ENCODE measurements at regions not wholly inside any gene's neighbourhood (a gene's known extent, or its start where the extent isn't known, plus 50 kb on each side); places are given as distances from the start of the nearest gene placed in this dataset.

- H3K4me1 Mint-ChIP-seq (ENCODE audit: low read depth): peaks cover 27% of the 10 kb centered on the region
- DNase-seq (ENCODE audit: low spot score): no peak
- H3K36me3 Mint-ChIP-seq (ENCODE audit: low read depth): peaks cover 7% of the 10 kb centered on the region
- H3K27me3 Mint-ChIP-seq (ENCODE audit: low read depth): no peaks in the 10 kb centered on the region
- H3K9me3 Mint-ChIP-seq (ENCODE audit: low read depth): peaks cover 8% of the 10 kb centered on the region
- H3K4me3 Mint-ChIP-seq (ENCODE audit: unreplicated experiment): no peak overlapping the region
- TF ChIP-seq, protein P1, sequence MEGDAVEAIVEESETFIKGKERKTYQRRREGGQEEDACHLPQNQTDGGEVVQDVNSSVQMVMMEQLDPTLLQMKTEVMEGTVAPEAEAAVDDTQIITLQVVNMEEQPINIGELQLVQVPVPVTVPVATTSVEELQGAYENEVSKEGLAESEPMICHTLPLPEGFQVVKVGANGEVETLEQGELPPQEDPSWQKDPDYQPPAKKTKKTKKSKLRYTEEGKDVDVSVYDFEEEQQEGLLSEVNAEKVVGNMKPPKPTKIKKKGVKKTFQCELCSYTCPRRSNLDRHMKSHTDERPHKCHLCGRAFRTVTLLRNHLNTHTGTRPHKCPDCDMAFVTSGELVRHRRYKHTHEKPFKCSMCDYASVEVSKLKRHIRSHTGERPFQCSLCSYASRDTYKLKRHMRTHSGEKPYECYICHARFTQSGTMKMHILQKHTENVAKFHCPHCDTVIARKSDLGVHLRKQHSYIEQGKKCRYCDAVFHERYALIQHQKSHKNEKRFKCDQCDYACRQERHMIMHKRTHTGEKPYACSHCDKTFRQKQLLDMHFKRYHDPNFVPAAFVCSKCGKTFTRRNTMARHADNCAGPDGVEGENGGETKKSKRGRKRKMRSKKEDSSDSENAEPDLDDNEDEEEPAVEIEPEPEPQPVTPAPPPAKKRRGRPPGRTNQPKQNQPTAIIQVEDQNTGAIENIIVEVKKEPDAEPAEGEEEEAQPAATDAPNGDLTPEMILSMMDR (IDR thresholded peaks at IDR 0.05): no peak
- no peak overlapping the region for H3K27ac Mint-ChIP-seq (ENCODE audit: unreplicated experiment)
Observed at GRCh38 chr6:5938934-5939333, 67.8 kb downstream of the NRN1 start.

DNA sequence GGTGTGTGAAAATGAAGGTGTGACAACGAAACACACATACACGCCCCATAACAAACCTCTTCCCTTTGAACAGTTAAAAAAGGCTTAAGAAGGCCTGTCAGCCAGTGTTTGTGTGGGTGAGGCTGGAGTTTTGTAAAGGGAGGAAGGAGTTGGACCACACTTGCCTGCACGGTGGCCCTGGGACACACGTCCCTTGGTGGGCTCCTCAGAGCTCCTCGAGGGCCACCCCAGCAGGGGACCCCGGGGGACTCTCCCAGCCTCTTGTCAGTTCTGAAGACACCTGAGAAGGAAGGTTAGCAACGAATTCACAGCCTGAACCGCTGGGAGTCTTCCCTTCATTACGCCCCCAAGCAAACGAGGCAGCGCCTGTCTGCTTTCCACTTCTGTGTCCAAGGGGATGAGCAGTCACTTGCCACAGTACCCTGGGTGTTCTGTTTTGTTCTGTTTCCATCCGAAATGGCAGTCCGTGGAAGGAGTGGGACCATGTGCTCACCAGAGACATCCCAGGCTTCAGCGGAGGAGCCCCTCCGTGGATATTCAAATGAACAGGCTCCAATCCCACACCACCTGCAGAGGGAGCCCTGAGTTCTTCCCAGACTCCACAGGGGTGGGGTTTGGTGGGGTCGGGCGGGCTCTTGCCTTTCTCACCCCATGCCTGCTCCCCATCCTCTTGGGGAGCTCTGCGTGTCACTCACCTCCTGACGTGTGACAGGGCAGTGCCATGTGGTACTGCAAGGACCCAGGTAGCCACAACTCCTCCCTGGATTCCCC is 68.6 kb downstream of the NRN1 start:
- Mint-ChIP-seq H3K4me3 (ENCODE audit: unreplicated experiment) (no peak overlapping the region), H3K36me3 (ENCODE audit: low read depth) (peaks cover under 1% of the 10 kb centered on the region), H3K4me1 (ENCODE audit: low read depth) (peaks cover 27% of the 10 kb centered on the region), H3K27me3 (ENCODE audit: low read depth) (no peaks in the 10 kb centered on the region), H3K27ac (ENCODE audit: unreplicated experiment) (no peak overlapping the region), H3K9me3 (ENCODE audit: low read depth) (peaks cover under 1% of the 10 kb centered on the region)
- TF ChIP-seq, protein P1 (IDR thresholded peaks at IDR 0.05): no peak
- DNase-seq (ENCODE audit: low spot score): no peak

DNA sequence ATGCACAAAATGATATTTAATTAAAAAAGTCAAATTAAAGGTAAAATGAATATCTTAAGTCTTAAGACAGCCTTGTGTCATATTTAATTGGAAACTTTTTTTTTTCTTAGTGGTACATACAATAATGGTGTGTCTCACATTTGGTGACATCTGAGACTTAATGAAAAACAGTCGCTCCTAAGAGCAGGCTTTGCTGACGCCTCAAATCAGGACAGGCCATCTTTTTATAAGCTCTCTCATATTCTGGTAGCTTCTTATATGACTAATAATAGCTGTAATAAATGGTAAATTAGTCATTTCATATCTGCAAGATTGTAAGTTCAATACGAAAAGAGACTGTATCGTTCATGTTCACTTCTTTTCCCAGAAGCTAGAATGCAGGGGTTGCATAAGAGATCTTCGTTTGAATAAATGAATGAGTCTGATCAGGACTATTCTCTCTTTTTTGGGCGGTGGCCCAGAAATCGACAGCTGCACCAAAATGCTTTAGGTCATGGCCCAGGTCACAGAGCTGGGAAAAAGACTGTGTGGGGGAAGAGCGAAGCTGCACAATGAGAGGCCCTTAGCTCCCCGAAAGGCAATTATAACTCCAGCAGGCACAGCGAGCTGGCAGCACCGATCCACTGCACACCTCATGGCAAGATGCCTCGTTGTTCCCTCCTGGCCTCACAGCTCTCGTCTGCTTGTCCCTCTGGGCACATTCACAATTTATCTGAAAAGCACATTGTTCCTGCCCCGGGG is 69.4 kb downstream of the NRN1 start:
- Mint-ChIP-seq H3K36me3 (ENCODE audit: low read depth) (no peaks in the 10 kb centered on the region), H3K9me3 (ENCODE audit: low read depth) (peaks cover 5% of the 10 kb centered on the region), H3K4me3 (ENCODE audit: unreplicated experiment) (no peak overlapping the region), H3K27me3 (ENCODE audit: low read depth) (no peaks in the 10 kb centered on the region), H3K27ac (ENCODE audit: unreplicated experiment) (no peak overlapping the region), H3K4me1 (ENCODE audit: low read depth) (peaks cover 27% of the 10 kb centered on the region)
- DNase-seq (ENCODE audit: low spot score): no peak
- TF ChIP-seq, protein P1 (IDR thresholded peaks at IDR 0.05): no peak

DNA sequence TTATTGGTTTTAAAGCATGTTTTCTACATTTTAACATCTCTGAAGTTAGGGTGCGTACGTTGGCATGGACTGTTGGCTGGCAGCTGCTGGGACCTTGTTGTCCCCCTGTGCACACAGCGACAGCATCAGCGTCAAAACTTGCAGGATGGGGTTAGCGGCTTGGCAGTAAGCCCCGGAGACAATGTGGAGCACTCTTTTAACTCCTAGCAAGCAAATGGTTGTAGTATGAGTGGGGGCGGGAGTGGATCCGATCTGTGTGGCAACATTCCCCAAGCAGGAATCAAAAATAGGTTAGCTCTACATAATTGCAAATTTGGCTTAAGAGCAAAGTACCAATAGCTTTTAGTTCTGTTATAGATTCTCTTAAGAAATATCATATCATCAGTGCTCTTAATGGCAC is 70.1 kb downstream of the NRN1 start:
- TF ChIP-seq, protein P1 (IDR thresholded peaks at IDR 0.05): no peak
- DNase-seq (ENCODE audit: low spot score): no peak
- H3K27ac Mint-ChIP-seq (ENCODE audit: unreplicated experiment): no peak overlapping the region
- H3K36me3 Mint-ChIP-seq (ENCODE audit: low read depth): peaks cover 2% of the 10 kb centered on the region
- H3K27me3 Mint-ChIP-seq (ENCODE audit: low read depth): no peaks in the 10 kb centered on the region
- no peak overlapping the region for H3K4me3 Mint-ChIP-seq (ENCODE audit: unreplicated experiment)
- H3K4me1 Mint-ChIP-seq (ENCODE audit: low read depth): peaks cover 22% of the 10 kb centered on the region
- H3K9me3 Mint-ChIP-seq (ENCODE audit: low read depth): peaks cover 10% of the 10 kb centered on the region

GRCh38 chr6:5936140-5936539 is 70.6 kb downstream of the NRN1 start:
- Mint-ChIP-seq H3K27ac (ENCODE audit: unreplicated experiment) (no peak overlapping the region), H3K4me1 (ENCODE audit: low read depth) (peaks cover 17% of the 10 kb centered on the region), H3K4me3 (ENCODE audit: unreplicated experiment) (no peak overlapping the region), H3K9me3 (ENCODE audit: low read depth) (peaks cover 10% of the 10 kb centered on the region), H3K36me3 (ENCODE audit: low read depth) (peaks cover 2% of the 10 kb centered on the region), H3K27me3 (ENCODE audit: low read depth) (no peaks in the 10 kb centered on the region)
- TF ChIP-seq, protein P1 (IDR thresholded peaks at IDR 0.05): no peak
- DNase-seq (ENCODE audit: low spot score): no peak

All from chondrocyte (in vitro differentiated cells).